ENCODE measurements at regions not wholly inside any gene's neighbourhood (a gene's known extent, or its start where the extent isn't known, plus 50 kb on each side); places are given as distances from the start of the nearest gene placed in this dataset.

GRCh38 chr12:115569345-115570068 lies 708.0 kb downstream of the MED13L start:
- DNase-seq: no peak

GRCh38 chr12:115558281-115558680 lies 719.2 kb downstream of the MED13L start:
- DNase-seq: no peak

GRCh38 chr12:115553622-115554021 lies 723.9 kb downstream of the MED13L start:
- no peak for DNase-seq

GRCh38 chr12:115543269-115543668 lies 734.2 kb downstream of the MED13L start:
- DNase-seq: no peak

GRCh38 chr12:115542656-115543055 lies 734.8 kb downstream of the MED13L start:
- DNase-seq: no peak

GRCh38 chr12:115541891-115542421 lies 735.5 kb downstream of the MED13L start:
- no peak for DNase-seq

GRCh38 chr12:115528466-115528865 lies 749.0 kb downstream of the MED13L start:
- DNase-seq: no peak

GRCh38 chr12:115521771-115522409 lies 755.6 kb downstream of the MED13L start:
- no peak for DNase-seq

GRCh38 chr12:115519887-115520286 lies 757.6 kb downstream of the MED13L start:
- DNase-seq: no peak

GRCh38 chr12:115519359-115519758 lies 758.1 kb downstream of the MED13L start:
- no peak for DNase-seq

GRCh38 chr12:115517913-115518312 lies 759.6 kb downstream of the MED13L start:
- DNase-seq: no peak

- DNase-seq: no peak
These were observed 765.3 kb downstream of the MED13L start for GRCh38 chr12:115511986-115512711.

- no peak for DNase-seq
These were observed 766.2 kb downstream of the MED13L start for GRCh38 chr12:115511305-115511704.

- no peak for DNase-seq
These were observed 768.5 kb downstream of the MED13L start for GRCh38 chr12:115508990-115509389.

- no peak for DNase-seq
These were observed 769.4 kb downstream of the MED13L start for GRCh38 chr12:115507951-115508722.

GRCh38 chr12:115507560-115507889 lies 770.0 kb downstream of the MED13L start:
- DNase-seq: no peak

GRCh38 chr12:115506822-115507559 lies 770.5 kb downstream of the MED13L start:
- no peak for DNase-seq

GRCh38 chr12:115504306-115505290 lies 772.9 kb downstream of the MED13L start:
- DNase-seq: no peak

GRCh38 chr12:115500872-115501271 lies 776.6 kb downstream of the MED13L start:
- DNase-seq: no peak

GRCh38 chr12:115495300-115495699 lies 782.2 kb downstream of the MED13L start:
- no peak for DNase-seq

- DNase-seq: no peak
These were observed 784.9 kb downstream of the MED13L start for GRCh38 chr12:115492553-115492952.
